ENCODE measurements at regions not wholly inside any gene's neighbourhood (a gene's known extent, or its start where the extent isn't known, plus 50 kb on each side); places are given as distances from the start of the nearest gene placed in this dataset.
"Not testable (repeated sequence)": the region's sequence is repeated elsewhere in the genome, so short reads cannot be mapped to it uniquely, and the experiment has no call there.

GRCh38 chr7:84720456-84721097, 466.3 kb downstream of the SEMA3D start:
- Histone ChIP-seq H3K4me1 (no peaks in the 10 kb centered on the region), H3K36me3 (no peaks in the 10 kb centered on the region), H3K9me3 (peaks cover 0 to 5% (median 0%) of the 10 kb centered on the region in 4 donors), H3K27ac (no peak overlapping the region), H3K4me3 (no peak overlapping the region), H3K27me3 (no peaks in the 10 kb centered on the region)
- TF ChIP-seq CTCF (IDR thresholded peaks at IDR 0.05) (no peak), EP300 (IDR thresholded peaks at IDR 0.05) (no peak), POLR2A (IDR thresholded peaks at IDR 0.05) (no peak)
- DNase-seq (ENCODE audit: low spot score in 2 of 2): no peak

GRCh38 chr7:84714765-84715164, 472.1 kb downstream of the SEMA3D start:
- no peak overlapping the region for H3K4me3 ChIP-seq
- WGBS, 2 donors: 68 to 72% methylated on average over 4 of the region's 4 CpGs
- H3K27me3 ChIP-seq: no peaks in the 10 kb centered on the region
- no peak for TF ChIP-seq CTCF (IDR thresholded peaks at IDR 0.05)
- no peak for TF ChIP-seq POLR2A (IDR thresholded peaks at IDR 0.05)
- no peak for TF ChIP-seq EP300 (IDR thresholded peaks at IDR 0.05)
- no peak overlapping the region for H3K27ac ChIP-seq
- H3K9me3 ChIP-seq: peaks cover 0 to 4% (median 0%) of the 10 kb centered on the region in 4 donors
- DNase-seq (ENCODE audit: low spot score in 2 of 2): no peak
- no peaks in the 10 kb centered on the region for H3K4me1 ChIP-seq
- no peaks in the 10 kb centered on the region for H3K36me3 ChIP-seq

DNA sequence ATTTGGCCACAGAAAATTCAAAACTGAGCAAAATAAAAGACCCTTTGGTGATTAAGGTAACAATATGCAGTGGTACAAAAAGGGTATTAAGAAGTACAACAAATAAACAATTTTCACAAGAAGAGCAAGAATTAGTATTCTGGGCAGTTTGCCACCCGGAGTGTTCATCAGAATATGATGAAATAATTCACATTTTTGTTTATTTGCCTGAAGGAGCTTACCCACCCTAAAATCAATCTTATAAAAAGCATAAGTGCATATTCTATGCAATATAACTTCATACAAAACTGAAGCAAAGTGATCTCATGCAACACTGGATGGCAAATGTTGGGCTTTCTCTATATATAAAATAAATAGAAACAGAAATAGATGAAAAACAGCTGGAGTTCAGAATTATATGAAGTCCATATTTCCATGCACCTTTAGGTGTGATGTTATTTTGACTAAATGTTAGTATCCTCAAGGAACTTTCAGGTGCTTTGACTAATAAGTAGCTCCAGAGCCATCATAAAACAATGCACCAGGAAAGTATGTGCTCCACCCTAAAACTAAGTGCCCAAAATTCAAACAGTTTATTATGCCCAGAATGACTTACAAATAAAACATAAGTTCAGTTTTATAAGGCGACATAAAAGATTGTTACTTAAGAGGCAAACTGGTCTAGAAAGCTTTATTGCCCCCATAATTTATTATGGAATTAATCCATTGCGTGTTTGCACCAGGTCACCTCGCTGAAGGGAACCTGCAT, 474.3 kb downstream of the SEMA3D start:
- Histone ChIP-seq H3K27ac (no peak overlapping the region), H3K4me3 (no peak overlapping the region), H3K9me3 (peaks cover 0 to 4% (median 0%) of the 10 kb centered on the region in 4 donors), H3K27me3 (no peaks in the 10 kb centered on the region), H3K36me3 (no peaks in the 10 kb centered on the region), H3K4me1 (no peaks in the 10 kb centered on the region)
- WGBS, 2 donors: 80 to 83% methylated on average over 4 of the region's 4 CpGs
- TF ChIP-seq EP300 (IDR thresholded peaks at IDR 0.05) (no peak), CTCF (IDR thresholded peaks at IDR 0.05) (no peak), POLR2A (IDR thresholded peaks at IDR 0.05) (no peak)
- DNase-seq (ENCODE audit: low spot score in 2 of 2): no peak

- not testable (repeated sequence) for H3K4me1 ChIP-seq; H3K36me3 ChIP-seq; H3K9me3 ChIP-seq; H3K4me3 ChIP-seq; H3K27ac ChIP-seq; H3K27me3 ChIP-seq; DNase-seq (ENCODE audit: low spot score in 2 of 2)
- 85 to 91% methylated on average over 3 of the region's 3 CpGs for WGBS, 2 donors
Measured at GRCh38 chr7:84710538-84710937, 476.3 kb downstream of the SEMA3D start.

DNA sequence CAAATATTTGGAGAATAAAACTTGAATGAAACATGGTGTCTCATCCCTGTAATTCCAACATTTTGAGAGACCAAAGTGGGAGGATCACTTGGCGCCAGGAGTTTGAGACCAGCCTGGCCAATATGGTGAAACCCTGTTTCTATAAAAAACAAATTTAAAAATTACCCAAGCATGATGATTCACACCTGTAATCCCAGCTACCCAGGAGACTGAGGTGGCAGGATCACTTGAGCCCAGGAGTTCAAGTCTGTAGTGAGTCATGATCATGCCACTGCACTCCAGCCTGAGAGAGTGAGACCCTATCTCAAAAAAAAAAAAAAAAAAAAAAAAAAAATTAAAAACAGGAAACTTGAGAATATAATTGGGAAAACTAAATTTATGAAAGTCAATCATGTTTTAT, 481.1 kb downstream of the SEMA3D start:
- DNase-seq (ENCODE audit: low spot score in 2 of 2): no peak
- no peaks in the 10 kb centered on the region for H3K36me3 ChIP-seq
- WGBS, 2 donors: 90 to 100% methylated on average over 1 of the region's 1 CpG

More for the DNA sequence above, 481.1 kb downstream of the SEMA3D start:
- Histone ChIP-seq H3K9me3 (peaks cover 0 to 4% (median 0%) of the 10 kb centered on the region in 4 donors), H3K27me3 (no peaks in the 10 kb centered on the region), H3K4me3 (no peak overlapping the region), H3K4me1 (no peaks in the 10 kb centered on the region), H3K27ac (no peak overlapping the region)
- TF ChIP-seq EP300 (IDR thresholded peaks at IDR 0.05) (no peak), POLR2A (IDR thresholded peaks at IDR 0.05) (no peak), CTCF (IDR thresholded peaks at IDR 0.05) (no peak)

Measured in tibial nerve (tissue), 4 donors.